CD14-positive monocyte (primary cell): ENCODE measurements at regions not wholly inside any gene's neighbourhood (a gene's known extent, or its start where the extent isn't known, plus 50 kb on each side); places are given as distances from the start of the nearest gene placed in this dataset.

Experiments used
- DNase-seq, 3 donors: peaks; one replicate each; pipeline ENCODE4 v3.0.0-alpha.2; 2011 to 2022
- H2AFZ ChIP-seq: 2 replicates; pipeline ENCODE4 v1.6.0; 2012; ENCODE audit warnings: mild to moderate bottlenecking, low read depth, low read length, inconsistent platforms; ENCODE audit not compliant: insufficient read depth, poor library complexity, severe bottlenecking
- H3K27ac ChIP-seq, 2 donors: 1 replicate in 1 of 2; 2 replicates in 1 of 2; pipeline ENCODE4 v1.5.1; 2012 to 2013; ENCODE audit warnings: low read length in 2 of 2, control low read depth in 1 of 2, inconsistent platforms in 1 of 2, low read depth in 1 of 2, mild to moderate bottlenecking in 1 of 2
- H3K27me3 ChIP-seq, 2 donors: one replicate each; pipeline versions ENCODE4 v1.6.0 to v1.6.1; 2011 to 2013; ENCODE audit warnings: low read length in 2 of 2; ENCODE audit not compliant: control insufficient read depth in 2 of 2, insufficient read depth in 2 of 2
- H3K36me3 ChIP-seq, 2 donors: replicated peaks in 1 of 2; 1 replicate in 1 of 2; 2 replicates in 1 of 2; pipeline versions ENCODE4 v1.5.1 to v1.6.1; 2012 to 2013; ENCODE audit warnings: low read length in 2 of 2, control low read depth in 1 of 2, inconsistent platforms in 1 of 2, mild to moderate bottlenecking in 1 of 2; ENCODE audit not compliant: insufficient read depth in 2 of 2, control insufficient read depth in 1 of 2
- H3K4me1 ChIP-seq, 2 donors: 1 replicate in 1 of 2; 2 replicates in 1 of 2; pipeline versions ENCODE4 v1.5.1 to v1.6.1; 2012 to 2013; ENCODE audit warnings: low read length in 2 of 2, control low read depth in 1 of 2, inconsistent platforms in 1 of 2, mild to moderate bottlenecking in 1 of 2, moderate library complexity in 1 of 2; ENCODE audit not compliant: insufficient read depth in 2 of 2, control insufficient read depth in 1 of 2
- H3K4me2 ChIP-seq: replicated peaks from 2 replicates; pipeline ENCODE3; 2012; ENCODE audit warnings: low read length, moderate library complexity, mild to moderate bottlenecking; ENCODE audit not compliant: poor library complexity, severe bottlenecking; ENCODE audit errors: extremely low read depth
- H3K4me3 ChIP-seq, 3 experiments: fragments of 200-600 bp in 1 of 3; sonication (generic) in 1 of 3; replicated peaks in 1 of 3; 1 replicate in 2 of 3; 2 replicates in 1 of 3; pipeline ENCODE4 v1.5.1; 2011 to 2013; ENCODE audit warnings: low read length in 3 of 3, mild to moderate bottlenecking in 3 of 3, control low read depth in 2 of 3, low read depth in 2 of 3, inconsistent platforms in 1 of 3, moderate library complexity in 1 of 3
- H3K79me2 ChIP-seq: 2 replicates; pipeline ENCODE4 v1.6.0; 2012; ENCODE audit warnings: mild to moderate bottlenecking, control low read depth, inconsistent platforms, low read length, moderate library complexity; ENCODE audit not compliant: insufficient read depth
- H3K9ac ChIP-seq: 2 replicates; pipeline ENCODE4 v1.6.0; 2017; ENCODE audit warnings: low read length, mild to moderate bottlenecking; ENCODE audit not compliant: insufficient read depth, poor library complexity, severe bottlenecking
- H3K9me3 ChIP-seq, 2 donors: replicated peaks in 1 of 2; 1 replicate in 1 of 2; 2 replicates in 1 of 2; pipeline versions ENCODE4 v1.5.1 to v1.6.1; 2012 to 2013; ENCODE audit warnings: low read length in 2 of 2, control low read depth in 1 of 2; ENCODE audit not compliant: control insufficient read depth in 1 of 2, insufficient read depth in 1 of 2
- H4K20me1 ChIP-seq: 2 replicates; pipeline ENCODE4 v1.6.0; 2012; ENCODE audit warnings: mild to moderate bottlenecking, low read length, control low read depth, moderate library complexity; ENCODE audit not compliant: insufficient read depth
- H3K27ac Mint-ChIP-seq, 7 donors: one replicate each; pipeline ENCODE4 v1.8.0; 2020; ENCODE audit warnings: mild to moderate bottlenecking in 7 of 7, mixed read lengths in 7 of 7, moderate library complexity in 6 of 7, inconsistent platforms in 2 of 7
- H3K27me3 Mint-ChIP-seq, 3 donors: one replicate each; pipeline ENCODE4 v1.8.0; 2021 to 2022; ENCODE audit warnings: low read depth in 3 of 3, mild to moderate bottlenecking in 3 of 3, mixed read lengths in 3 of 3, moderate library complexity in 3 of 3, inconsistent platforms in 1 of 3
- H3K36me3 Mint-ChIP-seq, 2 donors: one replicate each; pipeline ENCODE4 v1.8.0; 2020; ENCODE audit warnings: mixed read lengths in 2 of 2, inconsistent platforms in 1 of 2, mild to moderate bottlenecking in 1 of 2
- H3K4me1 Mint-ChIP-seq: one replicate; pipeline ENCODE4 v1.8.0; 2020; ENCODE audit warnings: mild to moderate bottlenecking, mixed read lengths
- H3K4me3 Mint-ChIP-seq, 2 donors: one replicate each; pipeline ENCODE4 v1.8.0; 2020; ENCODE audit warnings: mild to moderate bottlenecking in 2 of 2, mixed read lengths in 2 of 2, moderate library complexity in 1 of 2
- H3K9me3 Mint-ChIP-seq, 7 donors: one replicate each; pipeline ENCODE4 v1.8.0; 2020 to 2022; ENCODE audit warnings: mixed read lengths in 7 of 7, mild to moderate bottlenecking in 6 of 7, moderate library complexity in 6 of 7, inconsistent platforms in 2 of 7
- WGBS: methylation state at CpG from one replicate; pipeline ENCODE4 v1.1.5; 2013; ENCODE audit warnings: missing lambda C conversion rate; ENCODE audit not compliant: insufficient coverage; 5-methylcytosine and 5-hydroxymethylcytosine counted together
- intact Hi-C, 2 donors: fragments of 100-400 bp; cut with micrococcal nuclease; formaldehyde crosslinking; loops; one replicate each; pipeline versions ENCODE4 v1.15.0 to v1.15.1; 2023
- TF ChIP-seq, protein P1 (sequence below): fragments of 200-600 bp; IDR thresholded peaks from one replicate; pipeline ENCODE4 v1.8.0; 2022; ENCODE audit warnings: antibody characterized with exemption, mild to moderate bottlenecking

DNA sequence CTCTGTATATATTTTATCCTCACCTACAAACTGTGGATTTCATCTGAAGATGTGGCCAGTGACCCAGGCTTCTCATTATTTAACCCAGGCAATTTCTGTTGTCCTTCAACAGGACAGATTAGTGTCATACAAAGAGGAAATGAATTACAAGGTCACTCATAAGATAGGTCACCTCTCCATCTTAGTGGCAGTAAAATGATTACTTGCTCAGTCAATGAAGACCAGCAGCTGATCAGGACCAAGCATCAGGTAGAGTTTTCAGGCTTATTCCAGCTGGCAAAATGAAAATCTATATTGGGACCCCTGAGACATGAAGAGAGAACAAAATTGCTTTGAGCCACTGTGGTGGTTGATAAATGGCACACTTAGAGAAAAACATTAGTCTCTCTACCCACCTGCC, 135.2 kb upstream of the PRDM9 start:
- no peak overlapping the region for H2AFZ ChIP-seq
- H3K27me3 Mint-ChIP-seq, result no peaks in the 10 kb centered on the region

DNA sequence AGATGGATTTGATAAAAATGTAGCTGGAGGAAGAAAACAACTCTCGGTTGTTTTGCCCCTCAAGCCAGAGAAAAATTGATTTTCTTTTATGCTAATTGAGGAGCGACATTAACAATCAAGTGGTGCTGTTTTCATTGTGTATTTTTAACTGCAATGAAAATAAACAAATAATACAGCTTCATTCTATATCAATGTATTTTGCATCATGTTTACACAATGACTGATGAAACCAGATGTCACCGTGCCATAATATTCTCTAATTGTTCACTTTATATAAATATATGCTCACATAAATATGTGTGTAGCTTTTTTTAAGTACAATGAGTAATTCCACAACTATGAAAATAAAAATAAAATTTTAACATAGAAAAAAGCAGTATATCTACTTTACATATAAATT, 139.0 kb upstream of the PRDM9 start:
- H3K4me2 ChIP-seq, result no peak overlapping the region
- no peaks in the 10 kb centered on the region for H3K4me1 Mint-ChIP-seq
- H4K20me1 ChIP-seq, result no peaks in the 10 kb centered on the region
- H3K36me3 Mint-ChIP-seq, result no peaks in the 10 kb centered on the region
- no peak for DNase-seq
- no peaks in the 10 kb centered on the region for H3K27me3 Mint-ChIP-seq
- H3K36me3 ChIP-seq, result no peaks in the 10 kb centered on the region
- no peak overlapping the region for H3K27ac Mint-ChIP-seq
- intact Hi-C loops, result no loop called here
- H3K79me2 ChIP-seq, result no peaks in the 10 kb centered on the region
- no peak overlapping the region for H3K4me3 Mint-ChIP-seq
- H3K27ac ChIP-seq, result no peak overlapping the region
- no CpG with 5 or more reads among the region's 3 CpGs for WGBS
- H3K4me3 ChIP-seq, result no peak overlapping the region
- H3K27me3 ChIP-seq, result no peaks in the 10 kb centered on the region
- no peak overlapping the region for H2AFZ ChIP-seq
- H3K9me3 Mint-ChIP-seq, result peaks cover 0 to 4% (median 2%) of the 10 kb centered on the region in 7 donors
- TF ChIP-seq, protein P1, sequence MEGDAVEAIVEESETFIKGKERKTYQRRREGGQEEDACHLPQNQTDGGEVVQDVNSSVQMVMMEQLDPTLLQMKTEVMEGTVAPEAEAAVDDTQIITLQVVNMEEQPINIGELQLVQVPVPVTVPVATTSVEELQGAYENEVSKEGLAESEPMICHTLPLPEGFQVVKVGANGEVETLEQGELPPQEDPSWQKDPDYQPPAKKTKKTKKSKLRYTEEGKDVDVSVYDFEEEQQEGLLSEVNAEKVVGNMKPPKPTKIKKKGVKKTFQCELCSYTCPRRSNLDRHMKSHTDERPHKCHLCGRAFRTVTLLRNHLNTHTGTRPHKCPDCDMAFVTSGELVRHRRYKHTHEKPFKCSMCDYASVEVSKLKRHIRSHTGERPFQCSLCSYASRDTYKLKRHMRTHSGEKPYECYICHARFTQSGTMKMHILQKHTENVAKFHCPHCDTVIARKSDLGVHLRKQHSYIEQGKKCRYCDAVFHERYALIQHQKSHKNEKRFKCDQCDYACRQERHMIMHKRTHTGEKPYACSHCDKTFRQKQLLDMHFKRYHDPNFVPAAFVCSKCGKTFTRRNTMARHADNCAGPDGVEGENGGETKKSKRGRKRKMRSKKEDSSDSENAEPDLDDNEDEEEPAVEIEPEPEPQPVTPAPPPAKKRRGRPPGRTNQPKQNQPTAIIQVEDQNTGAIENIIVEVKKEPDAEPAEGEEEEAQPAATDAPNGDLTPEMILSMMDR, result no peak
- H3K9me3 ChIP-seq, result peaks cover 0 to 4% of the 10 kb centered on the region in 2 donors
- no peaks in the 10 kb centered on the region for H3K4me1 ChIP-seq
- no peak overlapping the region for H3K9ac ChIP-seq

More for the DNA sequence above, 135.2 kb upstream of the PRDM9 start:
- Histone ChIP-seq H3K4me1 (no peaks in the 10 kb centered on the region), H3K27me3 (no peaks in the 10 kb centered on the region), H4K20me1 (no peaks in the 10 kb centered on the region), H3K4me3 (no peak overlapping the region), H3K79me2 (no peaks in the 10 kb centered on the region), H3K9ac (no peak overlapping the region), H3K27ac (no peak overlapping the region), H3K36me3 (no peaks in the 10 kb centered on the region), H3K9me3 (peaks cover 0 to 2% of the 10 kb centered on the region in 2 donors), H3K4me2 (no peak overlapping the region)
- Mint-ChIP-seq H3K27ac (no peak overlapping the region), H3K36me3 (no peaks in the 10 kb centered on the region), H3K4me1 (no peaks in the 10 kb centered on the region), H3K9me3 (peaks cover 0 to 4% (median under 1%) of the 10 kb centered on the region in 7 donors), H3K4me3 (no peak overlapping the region)
- no peak for DNase-seq
- intact Hi-C loops, result no loop called here
- TF ChIP-seq, protein P1, result no peak
